HEK293 (cell line): ENCODE measurements at regions not wholly inside any gene's neighbourhood (a gene's known extent, or its start where the extent isn't known, plus 50 kb on each side); places are given as distances from the start of the nearest gene placed in this dataset.

ENCODE experiments used
- CTCF ChIA-PET: fragments of 350-600 bp; formaldehyde crosslinking; extraction: SDS; loops from one replicate; lab custom pipeline; 2021; ENCODE audit warnings: antibody characterized with exemption; lab: Yijun Ruan, JAX
- POLR2A ChIA-PET: fragments of 300-600 bp; formaldehyde crosslinking; extraction: SDS; loops from one replicate; lab custom pipeline; 2020; ENCODE audit warnings: antibody characterized with exemption, inconsistent platforms; lab: Yijun Ruan, JAX
- H3K27ac ChIP-seq: fragments of 200-500 bp; sonication (Bioruptor generic); 2 replicates; pipeline ENCODE4 v1.5.1; 2014; ENCODE audit warnings: low read depth, low read length, control low read depth, inconsistent platforms; ENCODE audit errors: extremely low read depth
- H3K36me3 ChIP-seq, 2 experiments: fragments of 200-500 bp in 1 of 2; sonication (Bioruptor generic) in 1 of 2; 1 replicate in 1 of 2; 2 replicates in 1 of 2; pipeline ENCODE4 v1.5.1; 2014 to 2017; ENCODE audit warnings: inconsistent platforms in 2 of 2, low read length in 2 of 2; ENCODE audit not compliant: control insufficient read depth in 2 of 2, insufficient read depth in 1 of 2
- H3K4me1 ChIP-seq: fragments of 200-500 bp; sonication (Bioruptor generic); 2 replicates; pipeline ENCODE4 v1.5.1; 2014; ENCODE audit warnings: mild to moderate bottlenecking, low read length, inconsistent platforms; ENCODE audit not compliant: control insufficient read depth, insufficient read depth
- H3K4me3 ChIP-seq: 2 replicates; pipeline ENCODE4 v1.5.1; 2011; ENCODE audit warnings: low read depth, mild to moderate bottlenecking, control low read depth, low read length, moderate library complexity
- H3K9me3 ChIP-seq: fragments of 200-500 bp; sonication (Bioruptor generic); 2 replicates; pipeline ENCODE4 v1.5.1; 2014; ENCODE audit warnings: low read depth, low read length, inconsistent platforms; ENCODE audit not compliant: control insufficient read depth, insufficient read depth
- CTCF ChIP-seq: fragments of 450-650 bp; formaldehyde crosslinking; IDR thresholded peaks from 2 replicates; pipeline ENCODE4 v1.5.1; 2016; ENCODE audit warnings: missing biosample characterization, missing genetic modification characterization
- KLF17 ChIP-seq: fragments of 450-650 bp; formaldehyde crosslinking; IDR thresholded peaks from 2 replicates; pipeline ENCODE4 v1.5.1; 2016; ENCODE audit warnings: missing biosample characterization, missing genetic modification characterization
- MZF1 ChIP-seq: fragments of 450-650 bp; formaldehyde crosslinking; IDR thresholded peaks from 2 replicates; pipeline ENCODE4 v1.5.1; 2017; ENCODE audit warnings: missing biosample characterization, missing genetic modification characterization, borderline replicate concordance
- PRDM10 ChIP-seq: fragments of 450-650 bp; formaldehyde crosslinking; IDR thresholded peaks from 2 replicates; pipeline ENCODE4 v1.5.1; 2016; ENCODE audit warnings: missing biosample characterization, missing genetic modification characterization
- PRDM2 ChIP-seq: fragments of 450-650 bp; formaldehyde crosslinking; IDR thresholded peaks from 2 replicates; pipeline ENCODE4 v1.5.1; 2016; ENCODE audit warnings: missing biosample characterization, missing genetic modification characterization, borderline replicate concordance
- SCRT2 ChIP-seq: fragments of 450-650 bp; formaldehyde crosslinking; IDR thresholded peaks from 2 replicates; pipeline ENCODE4 v1.5.1; 2016; ENCODE audit warnings: missing biosample characterization, missing genetic modification characterization
- TSHZ1 ChIP-seq: fragments of 450-650 bp; formaldehyde crosslinking; IDR thresholded peaks from 2 replicates; pipeline ENCODE4 v1.5.1; 2016; ENCODE audit warnings: missing biosample characterization, missing genetic modification characterization, borderline replicate concordance
- ZIC2 ChIP-seq: fragments of 450-650 bp; formaldehyde crosslinking; IDR thresholded peaks from 2 replicates; pipeline ENCODE4 v1.5.1; 2016; ENCODE audit warnings: missing biosample characterization, missing genetic modification characterization
- ZNF398 ChIP-seq: fragments of 450-650 bp; formaldehyde crosslinking; IDR thresholded peaks from 2 replicates; pipeline ENCODE4 v1.5.1; 2017; ENCODE audit warnings: missing biosample characterization, missing genetic modification characterization
- ZNF449 ChIP-seq: fragments of 450-650 bp; formaldehyde crosslinking; IDR thresholded peaks from 2 replicates; pipeline ENCODE4 v1.5.1; 2017; ENCODE audit warnings: missing biosample characterization, mild to moderate bottlenecking, missing genetic modification characterization, moderate library complexity
- ZNF514 ChIP-seq: fragments of 450-650 bp; formaldehyde crosslinking; IDR thresholded peaks from 2 replicates; pipeline ENCODE4 v1.5.1; 2016; ENCODE audit warnings: missing biosample characterization, missing genetic modification characterization
- ZNF555 ChIP-seq: fragments of 450-650 bp; formaldehyde crosslinking; conservative IDR thresholded peaks from 2 replicates; pipeline ENCODE4 v1.5.1; 2017; ENCODE audit warnings: missing biosample characterization, mild to moderate bottlenecking, missing genetic modification characterization, inconsistent platforms
- ZNF600 ChIP-seq: fragments of 450-650 bp; formaldehyde crosslinking; IDR thresholded peaks from 2 replicates; pipeline ENCODE4 v1.5.1; 2016; ENCODE audit warnings: missing biosample characterization, missing genetic modification characterization

- TF ChIP-seq PRDM2 (tag by site-specific recombination), result no peak
- no peak for TF ChIP-seq KLF17 (tag by site-specific recombination)
- no peak for TF ChIP-seq ZNF514
- TF ChIP-seq TSHZ1 (tag by site-specific recombination), result no peak
- TF ChIP-seq ZNF555 (tag by site-specific recombination), result no peak
- no peak for TF ChIP-seq ZNF398
- no peak for TF ChIP-seq MZF1 (tag by site-specific recombination)
- no peak for TF ChIP-seq ZNF600 (tag by site-specific recombination)
- TF ChIP-seq, all 188 proteins: peak for 0
These were observed 190.3 kb upstream of the SEMA6A start (continued) for GRCh38 chr5:116764941-116765340.

- TF ChIP-seq SCRT2 (tag by site-specific recombination) (peak; percentile 78), PRDM10 (tag by site-specific recombination) (peak; percentile 25; the same call in 1 of the 2 replicates), ZNF449 (tag by site-specific recombination) (0 out of 2 replicates have a peak, but pooled peaks have one; percentile 21), ZIC2 (tag by site-specific recombination) (peak; percentile 70), CTCF (tag by site-specific recombination) (no peak)
- Histone ChIP-seq H3K4me3 (no peak overlapping the region), H3K36me3 (no peaks in the 10 kb centered on the region), H3K27ac (no peak overlapping the region), H3K9me3 (no peaks in the 10 kb centered on the region), H3K4me1 (peaks cover 17% of the 10 kb centered on the region)
- CTCF ChIA-PET, result interaction anchor here (0.6 kb wide), 1 partner anchor 18 kb away, joined by 3 read pairs; no protein-coding TSS in a partner anchor
- POLR2A ChIA-PET, result no interaction called here
These were observed 189.6 kb upstream of the SEMA6A start for GRCh38 chr5:116763987-116764866.
